NCI-H146 treated with DMSO at 0.1 percent for 48 hours (cell line): ENCODE measurements at regions not wholly inside any gene's neighbourhood (a gene's known extent, or its start where the extent isn't known, plus 50 kb on each side); places are given as distances from the start of the nearest gene placed in this dataset.
"Not testable (repeated sequence)": the region's sequence is repeated elsewhere in the genome, so short reads cannot be mapped to it uniquely, and the experiment has no call there.

Experiments
- DNase-seq: peaks from one replicate; lab custom pipeline; 2025; ENCODE audit not compliant: unreplicated experiment; lab: John Stamatoyannopoulos, UW

- DNase-seq = no peak
Measured at GRCh38 chr1:223045164-223045957, 97.7 kb downstream of the TLR5 start.

- DNase-seq = no peak
Measured at GRCh38 chr1:223046011-223046410, 97.0 kb downstream of the TLR5 start.

- DNase-seq = not testable (repeated sequence)
Measured at GRCh38 chr1:223046463-223046862, 96.6 kb downstream of the TLR5 start.

- DNase-seq = no peak
Measured at GRCh38 chr1:223048026-223048425, 95.0 kb downstream of the TLR5 start.

GRCh38 chr1:223052462-223052861 lies 90.6 kb downstream of the TLR5 start:
- no peak for DNase-seq

- no peak for DNase-seq
Measured at GRCh38 chr1:223052931-223053330, 90.1 kb downstream of the TLR5 start.

- no peak for DNase-seq
Measured at GRCh38 chr1:223056802-223057201, 86.2 kb downstream of the TLR5 start.

- DNase-seq = no peak
Measured at GRCh38 chr1:223057569-223058093, 85.4 kb downstream of the TLR5 start.
